ENCODE measurements at regions not wholly inside any gene's neighbourhood (a gene's known extent, or its start where the extent isn't known, plus 50 kb on each side); places are given as distances from the start of the nearest gene placed in this dataset.

- DNase-seq (ENCODE audit: low read depth), result no peak
These were observed 67.8 kb downstream of the CASP12 start for GRCh38 chr11:104830508-104830907.

GRCh38 chr11:104830080-104830479, 68.2 kb downstream of the CASP12 start:
- peak; percentile 24 for DNase-seq (ENCODE audit: low read depth)

GRCh38 chr11:104826772-104827171, 71.5 kb downstream of the CASP12 start:
- no peak for DNase-seq (ENCODE audit: low read depth)

- no peak for DNase-seq (ENCODE audit: low read depth)
These were observed 74.6 kb downstream of the CASP12 start for GRCh38 chr11:104823657-104824056.

GRCh38 chr11:104820431-104820830, 77.8 kb downstream of the CASP12 start:
- no peak for DNase-seq (ENCODE audit: low read depth)

- DNase-seq (ENCODE audit: low read depth), result no peak
These were observed 78.7 kb downstream of the CASP12 start for GRCh38 chr11:104819603-104820002.

GRCh38 chr11:104819107-104819506, 79.2 kb downstream of the CASP12 start:
- no peak for DNase-seq (ENCODE audit: low read depth)

GRCh38 chr11:104817973-104818372, 80.3 kb downstream of the CASP12 start:
- no peak for DNase-seq (ENCODE audit: low read depth)

- DNase-seq (ENCODE audit: low read depth), result no peak
These were observed 84.7 kb downstream of the CASP12 start for GRCh38 chr11:104813532-104813931.

- DNase-seq (ENCODE audit: low read depth), result no peak
These were observed 86.0 kb downstream of the CASP12 start for GRCh38 chr11:104812103-104812788.

- no peak for DNase-seq (ENCODE audit: low read depth)
These were observed 94.5 kb downstream of the CASP12 start for GRCh38 chr11:104803776-104804175.

GRCh38 chr11:104799251-104799650, 99.0 kb downstream of the CASP12 start:
- no peak for DNase-seq (ENCODE audit: low read depth)

GRCh38 chr11:104798789-104799188, 99.5 kb downstream of the CASP12 start:
- no peak for DNase-seq (ENCODE audit: low read depth)

- DNase-seq (ENCODE audit: low read depth), result no peak
These were observed 102.0 kb downstream of the CASP12 start for GRCh38 chr11:104796301-104796700.

GRCh38 chr11:104795501-104796213, 102.6 kb downstream of the CASP12 start:
- no peak for DNase-seq (ENCODE audit: low read depth)

- no peak for DNase-seq (ENCODE audit: low read depth)
These were observed 105.4 kb downstream of the CASP12 start for GRCh38 chr11:104792861-104793260.

- DNase-seq (ENCODE audit: low read depth), result no peak
These were observed 106.4 kb downstream of the CASP12 start for GRCh38 chr11:104791896-104792295.

GRCh38 chr11:104784684-104785460, 113.4 kb downstream of the CASP12 start:
- DNase-seq (ENCODE audit: low read depth), result no peak

GRCh38 chr11:104783241-104783640, 115.0 kb downstream of the CASP12 start:
- no peak for DNase-seq (ENCODE audit: low read depth)

- DNase-seq (ENCODE audit: low read depth), result no peak
These were observed 115.9 kb downstream of the CASP12 start for GRCh38 chr11:104782377-104782754.

- DNase-seq (ENCODE audit: low read depth), result no peak
These were observed 116.4 kb downstream of the CASP12 start for GRCh38 chr11:104781719-104782376.

- DNase-seq (ENCODE audit: low read depth), result no peak
These were observed 117.2 kb downstream of the CASP12 start for GRCh38 chr11:104781037-104781436.

Measured in non-pigmented ciliary epithelial cell (primary cell).